K562 (cell line): ENCODE measurements at regions not wholly inside any gene's neighbourhood (a gene's known extent, or its start where the extent isn't known, plus 50 kb on each side); places are given as distances from the start of the nearest gene placed in this dataset.

Experiments
- ATAC-seq: fragments of 200-7000 bp; cut with Tn5 transposase; 3 replicates; pipeline ENCODE4 v1.9.1; 2020; ENCODE audit warnings: moderate library complexity
- BruUV-seq: library from RNA; stranded (reverse); fragments of 400-500 nt; replicated peaks from 2 replicates; lab custom pipeline; 2021; lab: Mats Ljungman, UMichigan
- CTCF ChIA-PET: fragments of 300-600 bp; formaldehyde crosslinking; extraction: SDS; loops from one replicate; lab custom pipeline; 2021; ENCODE audit warnings: low intra/inter-chr PET ratio; lab: Yijun Ruan, JAX
- POLR2A ChIA-PET: fragments of 300-600, 350-650 bp; sonication (Branson Sonifier 250); formaldehyde crosslinking; extraction: SDS; loops from one replicate; lab custom pipeline; 2021; ENCODE audit warnings: antibody characterized with exemption, inconsistent platforms; lab: Yijun Ruan, JAX
- DNase-seq, 4 experiments: peaks; one replicate each; pipeline versions ENCODE4 v3.0.0 to v3.0.0-alpha.2; 2011 to 2018; ENCODE audit warnings: low spot score in 3 of 4, mixed read lengths in 3 of 4; ENCODE audit errors: extremely low read depth in 1 of 4
- FAIRE-seq: peaks from 2 replicates; lab custom pipeline; 2011; peaks lifted over from hg19 to GRCh38; lab: Jason Lieb, UNC
- H2AFZ ChIP-seq: 2 replicates; pipeline ENCODE4 v1.6.0; 2011; ENCODE audit warnings: low read depth, low read length, control low read depth, inconsistent platforms
- H3K27ac ChIP-seq: fragments of 200-600 bp; 3 replicates; pipeline ENCODE4 v1.8.0; 2011; ENCODE audit warnings: low read depth, mild to moderate bottlenecking, control low read depth, inconsistent platforms, low read length, moderate library complexity, mixed read lengths; ENCODE audit errors: extremely low read depth
- H3K27me3 ChIP-seq, 2 experiments: fragments of 300-600 bp in 1 of 2; 2 replicates in 1 of 2; 3 replicates in 1 of 2; pipeline versions ENCODE4 v1.6.0 to v1.8.0; 2011; ENCODE audit warnings: inconsistent platforms in 2 of 2, low read length in 2 of 2, mild to moderate bottlenecking in 1 of 2, mixed read lengths in 1 of 2, moderate library complexity in 1 of 2; ENCODE audit not compliant: control insufficient read depth in 2 of 2, insufficient read depth in 2 of 2
- H3K36me3 ChIP-seq: fragments of 300-600 bp; 3 replicates; pipeline ENCODE4 v1.8.0; 2011; ENCODE audit warnings: mild to moderate bottlenecking, low read length, inconsistent platforms; ENCODE audit not compliant: control insufficient read depth, insufficient read depth
- H3K4me1 ChIP-seq, 2 experiments: fragments of 200-600 bp in 1 of 2; replicated peaks in 1 of 2; 2 replicates in 1 of 2; 3 replicates in 1 of 2; pipeline versions ENCODE4 v1.5.1 to v1.8.0; 2011; ENCODE audit warnings: inconsistent platforms in 2 of 2, low read length in 2 of 2, mild to moderate bottlenecking in 1 of 2, mixed read lengths in 1 of 2, moderate library complexity in 1 of 2; ENCODE audit not compliant: control insufficient read depth in 2 of 2, insufficient read depth in 2 of 2
- H3K4me2 ChIP-seq: 2 replicates; pipeline ENCODE4 v1.6.1; 2011; ENCODE audit warnings: low read length, control low read depth, inconsistent platforms, mixed read lengths; ENCODE audit not compliant: insufficient read depth
- H3K4me3 ChIP-seq: fragments of 200-600 bp; sonication (generic), shearing (Covaris generic); 2 replicates; pipeline ENCODE4 v1.5.1; 2016; ENCODE audit warnings: control low read depth, inconsistent platforms
- H3K79me2 ChIP-seq: fragments of 200-600 bp; 3 replicates; pipeline ENCODE4 v1.8.0; 2011; ENCODE audit warnings: low read length, inconsistent platforms; ENCODE audit not compliant: control insufficient read depth, insufficient read depth
- H3K9ac ChIP-seq, 2 experiments: 2 replicates each; pipeline versions ENCODE4 v1.6.0 to v1.6.1; 2011; ENCODE audit warnings: low read depth in 2 of 2, low read length in 2 of 2, control low read depth in 1 of 2, inconsistent platforms in 1 of 2, mild to moderate bottlenecking in 1 of 2, mixed read lengths in 1 of 2; ENCODE audit not compliant: insufficient read depth in 1 of 2
- H3K9me1 ChIP-seq: one replicate; pipeline ENCODE4 v1.6.0; 2011; ENCODE audit warnings: inconsistent platforms, mild to moderate bottlenecking, low read length, moderate library complexity; ENCODE audit not compliant: control insufficient read depth, insufficient read depth
- H3K9me3 ChIP-seq: replicated peaks from 2 replicates; pipeline ENCODE4 v1.5.1; 2011; ENCODE audit warnings: low read depth, low read length, inconsistent platforms; ENCODE audit not compliant: control insufficient read depth, insufficient read depth
- H4K20me1 ChIP-seq: replicated peaks from 2 replicates; pipeline ENCODE4 v1.6.1; 2011; ENCODE audit warnings: low read length, inconsistent platforms, mixed read lengths; ENCODE audit not compliant: control insufficient read depth, insufficient read depth
- ATF1 ChIP-seq, 2 experiments: fragments of 450-650 bp in 1 of 2; IDR thresholded peaks; 2 replicates each; pipeline ENCODE4 v1.6.1; 2016; ENCODE audit warnings: missing compliant biosample characterization in 1 of 2, missing genetic modification characterization in 1 of 2
- ATF3 ChIP-seq, 2 experiments: fragments of 450-650 bp in 1 of 2; sonication (generic) in 1 of 2; formaldehyde crosslinking in 1 of 2; IDR thresholded peaks in 1 of 2; conservative IDR thresholded peaks in 1 of 2; 2 replicates each; pipeline versions ENCODE4 v1.6.1 to v1.8.1; 2016 to 2023; ENCODE audit warnings: mild to moderate bottlenecking in 2 of 2, moderate library complexity in 2 of 2, inconsistent platforms in 1 of 2, missing genetic modification reagents in 1 of 2
- CTCF ChIP-seq, 3 experiments: IDR thresholded peaks in 2 of 3; conservative IDR thresholded peaks in 1 of 3; 2 replicates each; pipeline ENCODE4 v1.5.1; 2011 to 2012; ENCODE audit warnings: low read length in 3 of 3, mild to moderate bottlenecking in 3 of 3, control low read depth in 2 of 3, improper control_type of control experiment in 1 of 3, inconsistent platforms in 1 of 3, low read depth in 1 of 3, mixed read lengths in 1 of 3, moderate library complexity in 1 of 3; ENCODE audit not compliant: insufficient read depth in 2 of 3
- JUN ChIP-seq, 2 experiments: sonication (generic) in 1 of 2; formaldehyde crosslinking in 1 of 2; IDR thresholded peaks; 2 replicates each; pipeline versions ENCODE4 v1.6.1 to v1.8.0; 2012 to 2022; ENCODE audit warnings: borderline replicate concordance in 2 of 2, mild to moderate bottlenecking in 2 of 2, improper control_type of control experiment in 1 of 2, low read depth in 1 of 2, low read length in 1 of 2, missing genetic modification reagents in 1 of 2
- NFATC3 ChIP-seq: fragments of 450-650 bp; IDR thresholded peaks from 2 replicates; pipeline ENCODE4 v1.6.1; 2017; ENCODE audit warnings: mild to moderate bottlenecking
- SMAD1 ChIP-seq: fragments of 150-350 bp; IDR thresholded peaks from 2 replicates; pipeline ENCODE4 v1.6.1; 2014; ENCODE audit warnings: low read length, low read depth; ENCODE audit not compliant: partially characterized antibody
- TEAD4 ChIP-seq, 2 experiments: sonication (generic) in 1 of 2; formaldehyde crosslinking in 1 of 2; IDR thresholded peaks; 2 replicates each; pipeline versions ENCODE4 v1.6.1 to v1.8.0; 2012 to 2022; ENCODE audit warnings: borderline replicate concordance in 1 of 2, inconsistent platforms in 1 of 2, low read length in 1 of 2, mild to moderate bottlenecking in 1 of 2, missing genetic modification reagents in 1 of 2
- ZKSCAN8 ChIP-seq: fragments of 200-800 bp; sonication (Bioruptor generic); IDR thresholded peaks from 2 replicates; pipeline ENCODE4 v1.6.1; 2016; ENCODE audit warnings: missing genetic modification characterization, missing compliant biosample characterization
- ZNF143 ChIP-seq: sonication (generic); formaldehyde crosslinking; IDR thresholded peaks from 2 replicates; pipeline ENCODE4 v1.9.0; 2022; ENCODE audit warnings: mild to moderate bottlenecking, missing genetic modification reagents
- ZNF324 ChIP-seq: fragments of 250-450 bp; sonication (Bioruptor Pico); IDR thresholded peaks from 2 replicates; pipeline ENCODE4 v1.4.0; 2020; ENCODE audit warnings: mild to moderate bottlenecking
- ZNF699 ChIP-seq: fragments of 250-450 bp; sonication (Bioruptor Pico); IDR thresholded peaks from 2 replicates; pipeline ENCODE4 v1.8.0; 2021; ENCODE audit warnings: mild to moderate bottlenecking, moderate library complexity; ENCODE audit not compliant: insufficient replicate concordance
- ZNF785 ChIP-seq: fragments of 250-450 bp; sonication (Bioruptor Pico); IDR thresholded peaks from 2 replicates; pipeline ENCODE4 v1.4.0; 2020; ENCODE audit warnings: mild to moderate bottlenecking
- WGBS: fragments of 100-300 bp; shearing (Covaris generic); methylation state at CpG from one replicate; pipeline ENCODE4 v1.1.6; 2016; ENCODE audit warnings: low coverage, mixed read lengths; ENCODE audit not compliant: insufficient coverage; ENCODE audit errors: missing lambda C conversion rate; 5-methylcytosine and 5-hydroxymethylcytosine counted together
- in situ Hi-C: fragments of 300-500 bp; cut with MboI; formaldehyde crosslinking; loops from 4 replicates; pipeline ENCODE4 v1.15.0; 2018; ENCODE audit warnings: inconsistent platforms, mixed read lengths
- intact Hi-C: fragments of 100-400 bp; cut with micrococcal nuclease; formaldehyde crosslinking; loops from 2 replicates; pipeline ENCODE4 v1.14.2; 2022

- TF ChIP-seq CTCF (IDR thresholded peaks at IDR 0.05 in 2 of 3, conservative IDR thresholded peaks at IDR 0.05 in 1 of 3; ENCODE audit: insufficient read depth in 2 of 3, low read depth in 1 of 3, low read length in 3 of 3), result no peak
Observed at GRCh38 chr4:181234951-181235680, 1008.1 kb upstream of the TENM3 start (continued).

- Histone ChIP-seq H3K4me1 (no peaks in the 10 kb centered on the region), H3K27ac (no peak overlapping the region), H4K20me1 (no peaks in the 10 kb centered on the region), H3K27me3 (no peaks in the 10 kb centered on the region), H3K79me2 (no peaks in the 10 kb centered on the region), H3K4me3 (no peak overlapping the region), H3K4me2 (no peak overlapping the region), H2AFZ (no peak overlapping the region), H3K9me1 (no peaks in the 10 kb centered on the region), H3K9ac (no peak overlapping the region), H3K9me3 (no peaks in the 10 kb centered on the region), H3K36me3 (no peaks in the 10 kb centered on the region)
- ATAC-seq (no peak), DNase-seq (no peak), FAIRE-seq (no peak)
- POLR2A ChIA-PET, result no interaction called here
- intact Hi-C loops, result no loop called here
- WGBS, result 3% methylated on average over 6 of the region's 6 CpGs
- no TSS peak for BruUV-seq
- CTCF ChIA-PET, result no interaction called here
- in situ Hi-C loops, result no loop called here
- TF ChIP-seq ZNF699 (CRISPR knock-in tag), result no peak
- no peak for TF ChIP-seq ZNF785 (CRISPR knock-in tag)
- TF ChIP-seq TEAD4 (IDR thresholded peaks at IDR 0.05; ENCODE audit: low read length), result no peak
- no peak for TF ChIP-seq TEAD4 (CRISPR knock-in tag; IDR thresholded peaks at IDR 0.05; ENCODE audit: borderline replicate concordance)
- no peak for TF ChIP-seq SMAD1
- no peak for TF ChIP-seq ZKSCAN8
- no peak for TF ChIP-seq JUN (IDR thresholded peaks at IDR 0.05; ENCODE audit: borderline replicate concordance, low read depth, low read length)
- no peak for TF ChIP-seq JUN (CRISPR knock-in tag; IDR thresholded peaks at IDR 0.05; ENCODE audit: borderline replicate concordance)
- TF ChIP-seq ZNF143 (CRISPR knock-in tag), result no peak
- no peak for TF ChIP-seq NFATC3
- TF ChIP-seq ATF1 (CRISPR knock-in tag; IDR thresholded peaks at IDR 0.05), result no peak
- no peak for TF ChIP-seq ATF1 (tag; IDR thresholded peaks at IDR 0.05)
- no peak for TF ChIP-seq ATF3 (IDR thresholded peaks at IDR 0.05)
- TF ChIP-seq ATF3 (CRISPR knock-in tag; conservative IDR thresholded peaks at IDR 0.05), result no peak
- TF ChIP-seq ZNF324 (CRISPR knock-in tag), result no peak
Observed at GRCh38 chr4:181245326-181245725, 997.9 kb upstream of the TENM3 start.
